ENCODE measurements at regions not wholly inside any gene's neighbourhood (a gene's known extent, or its start where the extent isn't known, plus 50 kb on each side); places are given as distances from the start of the nearest gene placed in this dataset.
"Not testable (repeated sequence)": the region's sequence is repeated elsewhere in the genome, so short reads cannot be mapped to it uniquely, and the experiment has no call there.

- not testable (repeated sequence) for H3K36me3 Mint-ChIP-seq (ENCODE audit: low read depth); H3K4me3 Mint-ChIP-seq; H3K9me3 Mint-ChIP-seq; H3K27ac Mint-ChIP-seq; DNase-seq
- POLR2A ChIA-PET = interaction anchor here (1.1 kb wide), 1 partner anchor 12 kb away, joined by 7 read pairs; no protein-coding TSS in a partner anchor
- peaks cover 20% of the 10 kb centered on the region for H3K4me1 Mint-ChIP-seq
- H3K27me3 Mint-ChIP-seq = peaks cover 17% of the 10 kb centered on the region
- CTCF ChIA-PET = interaction anchor here (0.6 to 1.1 kb wide), 2 partner anchors 19 to 57 kb away, joined by 3 to 4 read pairs; no protein-coding TSS in a partner anchor
Observed at GRCh38 chr1:54468288-54469084, 62.3 kb upstream of the SSBP3 start.

- Mint-ChIP-seq H3K36me3 (ENCODE audit: low read depth) (no peaks in the 10 kb centered on the region), H3K4me1 (peaks cover 35% of the 10 kb centered on the region), H3K9me3 (no peaks in the 10 kb centered on the region), H3K27me3 (peaks cover 9% of the 10 kb centered on the region), H3K4me3 (no peak overlapping the region), H3K27ac (peak overlapping the region; percentile 42)
- ChIA-PET CTCF (no interaction called here), POLR2A (interaction anchor here (0.6 kb wide), 1 partner anchor 348 kb away, joined by 3 read pairs; no protein-coding TSS in a partner anchor)
- no peak for DNase-seq
Observed at GRCh38 chr1:54465351-54465811, 59.2 kb upstream of the SSBP3 start.

GRCh38 chr1:54464477-54465146 is 58.4 kb upstream of the SSBP3 start:
- H3K9me3 Mint-ChIP-seq = no peaks in the 10 kb centered on the region
- peaks cover 43% of the 10 kb centered on the region for H3K4me1 Mint-ChIP-seq
- POLR2A ChIA-PET = interaction anchor here (0.8 kb wide), 1 partner anchor 12 kb away, joined by 4 read pairs; no protein-coding TSS in a partner anchor
- no peak for DNase-seq
- H3K27me3 Mint-ChIP-seq = peaks cover 9% of the 10 kb centered on the region
- CTCF ChIA-PET = no interaction called here
- H3K27ac Mint-ChIP-seq = peak overlapping the region; percentile 49
- H3K4me3 Mint-ChIP-seq = no peak overlapping the region
- no peaks in the 10 kb centered on the region for H3K36me3 Mint-ChIP-seq (ENCODE audit: low read depth)

- Mint-ChIP-seq H3K27me3 (peaks cover 9% of the 10 kb centered on the region), H3K4me3 (no peak overlapping the region)
Observed at GRCh38 chr1:54464031-54464476, 57.9 kb upstream of the SSBP3 start.

GRCh38 chr1:54463259-54464030 is 57.3 kb upstream of the SSBP3 start:
- ChIA-PET POLR2A (no interaction called here), CTCF (no interaction called here)
- no peaks in the 10 kb centered on the region for H3K9me3 Mint-ChIP-seq
- no peak overlapping the region for H3K27ac Mint-ChIP-seq
- peaks cover 43% of the 10 kb centered on the region for H3K4me1 Mint-ChIP-seq
- no peak for DNase-seq
- peaks cover 7% of the 10 kb centered on the region for H3K27me3 Mint-ChIP-seq
- H3K4me3 Mint-ChIP-seq = no peak overlapping the region
- H3K36me3 Mint-ChIP-seq (ENCODE audit: low read depth) = no peaks in the 10 kb centered on the region

More at GRCh38 chr1:54464031-54464476, 57.9 kb upstream of the SSBP3 start:
- ChIA-PET POLR2A (interaction anchor here (0.8 kb wide), 1 partner anchor 13 kb away, joined by 4 read pairs; no protein-coding TSS in a partner anchor), CTCF (no interaction called here)
- Mint-ChIP-seq H3K36me3 (ENCODE audit: low read depth) (no peaks in the 10 kb centered on the region), H3K4me1 (peaks cover 43% of the 10 kb centered on the region), H3K9me3 (no peaks in the 10 kb centered on the region), H3K27ac (no peak overlapping the region)
- DNase-seq = no peak

DNA sequence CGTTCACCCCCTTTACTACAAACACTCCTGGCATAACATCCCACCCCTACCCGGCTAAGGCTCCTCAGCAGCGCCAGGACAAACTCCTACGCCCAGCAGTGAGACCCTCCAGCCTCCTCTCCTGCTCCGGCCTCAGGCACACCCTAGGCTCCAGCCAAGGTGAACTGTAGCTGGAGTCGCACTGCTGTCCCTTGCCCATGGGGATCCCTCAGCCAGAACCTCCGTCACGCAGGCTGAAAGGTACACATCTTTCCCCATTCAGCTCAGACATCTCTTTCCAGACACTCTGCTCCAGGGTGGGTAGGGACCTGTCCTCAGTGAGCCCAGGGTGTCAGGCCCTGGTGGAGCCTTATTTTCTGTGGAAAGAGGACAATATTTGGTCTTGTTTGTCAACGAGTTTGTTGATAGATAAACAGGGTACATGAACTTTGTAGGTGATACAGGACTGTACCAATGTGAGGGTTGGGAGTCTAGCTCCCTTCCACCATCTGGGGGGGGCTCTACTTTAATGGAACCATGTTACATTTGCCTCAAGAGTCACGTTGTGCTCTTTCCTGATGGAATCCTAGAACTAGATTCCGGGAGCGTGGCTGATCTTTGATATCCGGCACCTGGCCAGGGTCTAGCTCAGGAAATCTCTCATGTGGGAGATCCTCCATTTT is 56.5 kb upstream of the SSBP3 start:
- Mint-ChIP-seq H3K36me3 (ENCODE audit: low read depth) (no peaks in the 10 kb centered on the region), H3K27ac (no peak overlapping the region), H3K4me1 (peaks cover 45% of the 10 kb centered on the region), H3K27me3 (peaks cover 5% of the 10 kb centered on the region), H3K4me3 (no peak overlapping the region), H3K9me3 (peaks cover 2% of the 10 kb centered on the region)
- ChIA-PET POLR2A (no interaction called here), CTCF (no interaction called here)
- no peak for DNase-seq

DNA sequence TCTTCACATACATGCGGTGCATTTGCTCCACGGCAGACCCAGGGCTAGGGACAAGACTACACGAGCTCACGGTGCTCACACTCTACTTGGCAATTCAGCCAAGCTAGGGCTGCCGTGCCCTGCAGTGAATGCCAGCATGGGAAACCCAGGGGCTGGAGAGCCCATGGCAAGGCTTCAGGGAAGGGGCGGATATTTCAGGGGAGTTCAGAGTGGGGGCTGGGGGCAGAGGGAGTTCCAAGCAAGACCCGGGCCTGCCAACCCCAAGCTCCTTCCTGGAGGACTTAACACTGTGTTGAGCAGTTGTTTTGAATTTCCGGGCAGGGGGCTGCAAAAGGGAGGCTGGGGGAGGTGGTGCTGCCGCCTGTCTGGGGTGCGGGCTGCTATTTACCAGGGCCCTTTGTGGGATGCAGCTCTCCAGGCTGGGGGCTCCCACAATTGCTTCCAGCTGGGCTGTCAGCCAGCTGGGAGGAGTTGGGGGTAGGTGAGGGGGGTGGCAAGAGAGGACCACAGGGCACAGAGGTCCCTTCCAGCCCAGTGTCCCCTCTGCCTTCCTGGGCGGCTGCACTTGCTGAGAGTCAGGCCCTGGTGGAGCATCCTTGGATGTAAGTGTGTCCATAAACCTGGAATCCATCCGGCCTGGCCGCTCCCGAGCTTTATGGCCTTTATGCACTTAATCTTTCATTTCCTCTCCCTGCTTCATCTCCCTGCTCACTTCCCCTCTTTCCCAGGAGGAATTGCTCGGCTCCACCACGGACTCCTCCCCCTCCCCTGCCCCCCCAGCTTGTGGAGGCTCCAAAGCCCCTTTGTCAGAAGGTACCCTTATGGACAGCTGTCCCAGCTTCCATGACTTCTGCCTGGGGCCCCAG is 55.8 kb upstream of the SSBP3 start:
- Mint-ChIP-seq H3K36me3 (ENCODE audit: low read depth) (no peaks in the 10 kb centered on the region), H3K27me3 (peaks cover 1% of the 10 kb centered on the region), H3K27ac (no peak overlapping the region), H3K9me3 (peaks cover 2% of the 10 kb centered on the region), H3K4me3 (no peak overlapping the region), H3K4me1 (peaks cover 45% of the 10 kb centered on the region)
- POLR2A ChIA-PET = no interaction called here
- CTCF ChIA-PET = no interaction called here
- DNase-seq = no peak

DNA sequence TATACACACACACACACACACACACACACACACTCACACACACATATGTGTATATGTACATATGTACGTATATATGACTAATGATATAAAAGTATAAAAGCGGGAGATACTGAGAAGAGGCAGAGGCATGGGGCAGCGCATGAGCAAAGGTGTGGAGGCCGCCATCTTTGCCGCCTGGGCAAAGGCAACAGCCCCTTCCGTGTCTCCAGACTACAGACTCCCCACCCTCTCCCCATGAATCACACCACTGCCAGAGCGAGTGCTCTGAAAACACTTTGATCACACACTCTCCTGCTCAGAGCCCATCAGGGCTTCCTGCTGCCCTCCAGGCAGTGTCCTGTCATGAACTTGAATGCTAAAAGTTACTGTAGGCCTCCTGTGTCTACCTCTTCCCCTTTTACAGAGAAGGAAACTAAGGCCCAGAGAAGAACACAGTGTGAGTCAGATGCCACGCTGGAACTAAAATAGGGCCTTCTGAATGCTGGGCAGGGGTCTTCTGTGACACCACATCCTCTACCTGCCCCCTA is 54.7 kb upstream of the SSBP3 start:
- ChIA-PET CTCF (interaction anchor here (1.0 kb wide), 1 partner anchor 26 kb away, joined by 4 read pairs; no protein-coding TSS in a partner anchor), POLR2A (no interaction called here)
- peaks cover 2% of the 10 kb centered on the region for H3K9me3 Mint-ChIP-seq
- H3K27ac Mint-ChIP-seq = no peak overlapping the region
- no peaks in the 10 kb centered on the region for H3K27me3 Mint-ChIP-seq
- no peaks in the 10 kb centered on the region for H3K36me3 Mint-ChIP-seq (ENCODE audit: low read depth)
- no peak overlapping the region for H3K4me3 Mint-ChIP-seq
- DNase-seq = no peak
- H3K4me1 Mint-ChIP-seq = peaks cover 45% of the 10 kb centered on the region

GRCh38 chr1:54460351-54460750 is 54.2 kb upstream of the SSBP3 start:
- Mint-ChIP-seq H3K9me3 (peaks cover 2% of the 10 kb centered on the region), H3K36me3 (ENCODE audit: low read depth) (no peaks in the 10 kb centered on the region), H3K27me3 (no peaks in the 10 kb centered on the region), H3K4me1 (peaks cover 43% of the 10 kb centered on the region), H3K4me3 (no peak overlapping the region), H3K27ac (peak overlapping the region; percentile 63)
- ChIA-PET POLR2A (interaction anchor here (1.0 kb wide), 1 partner anchor 48 kb away, joined by 4 read pairs; no protein-coding TSS in a partner anchor), CTCF (interaction anchor here (1.0 kb wide), 1 partner anchor 26 kb away, joined by 4 read pairs; no protein-coding TSS in a partner anchor)
- peak; percentile 59 for DNase-seq

- Mint-ChIP-seq H3K4me1 (peaks cover 42% of the 10 kb centered on the region), H3K4me3 (no peak overlapping the region), H3K36me3 (ENCODE audit: low read depth) (no peaks in the 10 kb centered on the region), H3K27me3 (no peaks in the 10 kb centered on the region), H3K9me3 (peaks cover 2% of the 10 kb centered on the region), H3K27ac (peak overlapping the region; percentile 63)
- CTCF ChIA-PET = interaction anchor here (1.0 kb wide), 1 partner anchor 27 kb away, joined by 4 read pairs; no protein-coding TSS in a partner anchor
- DNase-seq = no peak
- POLR2A ChIA-PET = interaction anchor here (1.0 kb wide), 1 partner anchor 47 kb away, joined by 4 read pairs; no protein-coding TSS in a partner anchor
Observed at GRCh38 chr1:54459726-54460191, 53.6 kb upstream of the SSBP3 start.

DNA sequence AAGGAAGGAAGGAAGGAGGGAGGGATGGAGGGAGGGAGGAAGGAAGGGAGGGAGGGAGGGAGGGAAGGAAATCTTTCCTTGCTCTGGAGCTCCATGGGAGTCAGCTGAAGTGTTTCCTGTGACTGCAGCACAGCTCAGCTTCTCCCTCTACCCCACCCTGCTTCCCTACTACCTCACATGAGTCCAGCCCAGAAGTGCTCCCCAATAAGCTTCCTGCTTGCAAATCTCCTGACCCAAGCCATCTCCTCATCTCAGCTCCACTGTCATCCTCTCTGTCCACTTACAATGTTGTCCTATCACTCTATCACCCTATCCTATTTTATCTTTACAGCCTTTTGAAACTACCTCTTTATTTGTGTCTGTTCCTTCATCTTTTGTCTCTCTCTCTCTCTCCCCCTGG is 52.9 kb upstream of the SSBP3 start:
- no peaks in the 10 kb centered on the region for H3K27me3 Mint-ChIP-seq
- H3K4me1 Mint-ChIP-seq = peaks cover 35% of the 10 kb centered on the region
- POLR2A ChIA-PET = no interaction called here
- CTCF ChIA-PET = no interaction called here
- DNase-seq = no peak
- H3K4me3 Mint-ChIP-seq = no peak overlapping the region
- H3K9me3 Mint-ChIP-seq = peaks cover 2% of the 10 kb centered on the region
- peak overlapping the region; percentile 42 for H3K27ac Mint-ChIP-seq
- H3K36me3 Mint-ChIP-seq (ENCODE audit: low read depth) = no peaks in the 10 kb centered on the region

Data from activated CD4-positive, alpha-beta memory T cell treated with anti-CD3 and anti-CD28 coated beads, Interleukin-2, amount 10 ng/mL, durations not matched to agents 7 days and 5 days (primary cell).